Panc1 (cell line): ENCODE measurements at regions not wholly inside any gene's neighbourhood (a gene's known extent, or its start where the extent isn't known, plus 50 kb on each side); places are given as distances from the start of the nearest gene placed in this dataset.

Experiments
- CTCF ChIP-seq: fragments of 450-650 bp; IDR thresholded peaks from 2 replicates; pipeline ENCODE4 v1.5.1; 2017; ENCODE audit warnings: mild to moderate bottlenecking
- POLR2AphosphoS5 ChIP-seq: IDR thresholded peaks from 2 replicates; pipeline ENCODE4 v1.6.1; 2012; ENCODE audit warnings: mild to moderate bottlenecking, low read depth, low read length, moderate library complexity
- REST ChIP-seq, 2 experiments: IDR thresholded peaks; 2 replicates each; pipeline ENCODE4 v1.6.1; 2011 to 2012; ENCODE audit warnings: low read depth in 2 of 2, control low read depth in 1 of 2, low read length in 1 of 2, mild to moderate bottlenecking in 1 of 2, moderate library complexity in 1 of 2; ENCODE audit not compliant: insufficient read depth in 1 of 2
- SIN3A ChIP-seq: IDR thresholded peaks from 2 replicates; pipeline ENCODE4 v1.6.1; 2012; ENCODE audit warnings: low read depth, mild to moderate bottlenecking, low read length, moderate library complexity, borderline replicate concordance; ENCODE audit not compliant: insufficient read depth
- TCF7L2 ChIP-seq: IDR thresholded peaks from 2 replicates; pipeline ENCODE4 v1.6.1; 2011; ENCODE audit warnings: mild to moderate bottlenecking, low read depth, low read length, inconsistent platforms

GRCh38 chr5:56298336-56299090, 65.4 kb upstream of the ANKRD55 start:
- TF ChIP-seq CTCF (no peak), POLR2AphosphoS5 (no peak), REST (IDR thresholded peaks at IDR 0.05; ENCODE audit: insufficient read depth in 1 of 2, low read depth in 2 of 2, low read length in 1 of 2) (no peak), TCF7L2 (no peak), SIN3A (no peak)
